ENCODE measurements at regions not wholly inside any gene's neighbourhood (a gene's known extent, or its start where the extent isn't known, plus 50 kb on each side); places are given as distances from the start of the nearest gene placed in this dataset.

GRCh38 chr11:134958870-134959269, 546.8 kb upstream of the B3GAT1 start:
- Histone ChIP-seq H3K4me2 (ENCODE audit: low read depth, low read length) (no peak overlapping the region), H3K4me1 (ENCODE audit: insufficient read depth, low read length) (no peaks in the 10 kb centered on the region), H4K20me1 (ENCODE audit: insufficient read depth, low read length) (no peaks in the 10 kb centered on the region), H3K79me2 (ENCODE audit: insufficient read depth, low read length) (no peaks in the 10 kb centered on the region), H3K27me3 (ENCODE audit: control insufficient read depth in 1 of 2, insufficient read depth in 2 of 2, low read length in 2 of 2) (peaks cover 0 to 6% of the 10 kb centered on the region in 2 experiments; a peak in 2 of 5 replicates), H3K4me3 (replicated peaks in 1 of 3; ENCODE audit: insufficient read depth in 1 of 3, low read depth in 2 of 3, low read length in 3 of 3) (no peak overlapping the region), H3K9ac (ENCODE audit: insufficient read depth, low read depth, low read length) (no peak overlapping the region), H3K27ac (ENCODE audit: extremely low read length, insufficient read depth, low read length) (no peak overlapping the region), H2AFZ (ENCODE audit: low read length) (no peak overlapping the region), H3K9me3 (ENCODE audit: low read length) (no peaks in the 10 kb centered on the region), H3K36me3 (replicated peaks in 1 of 2; ENCODE audit: control insufficient read depth in 1 of 2, insufficient read depth in 2 of 2, low read length in 2 of 2) (no peaks in the 10 kb centered on the region)
- ATAC-seq, result no peak
- in situ Hi-C loops (cut with HindIII; ENCODE audit: extremely low pct_ligation_motif_present, low pct_unique_long_range_greater_than_20kb), result no loop called here
- TF ChIP-seq, protein P1, sequence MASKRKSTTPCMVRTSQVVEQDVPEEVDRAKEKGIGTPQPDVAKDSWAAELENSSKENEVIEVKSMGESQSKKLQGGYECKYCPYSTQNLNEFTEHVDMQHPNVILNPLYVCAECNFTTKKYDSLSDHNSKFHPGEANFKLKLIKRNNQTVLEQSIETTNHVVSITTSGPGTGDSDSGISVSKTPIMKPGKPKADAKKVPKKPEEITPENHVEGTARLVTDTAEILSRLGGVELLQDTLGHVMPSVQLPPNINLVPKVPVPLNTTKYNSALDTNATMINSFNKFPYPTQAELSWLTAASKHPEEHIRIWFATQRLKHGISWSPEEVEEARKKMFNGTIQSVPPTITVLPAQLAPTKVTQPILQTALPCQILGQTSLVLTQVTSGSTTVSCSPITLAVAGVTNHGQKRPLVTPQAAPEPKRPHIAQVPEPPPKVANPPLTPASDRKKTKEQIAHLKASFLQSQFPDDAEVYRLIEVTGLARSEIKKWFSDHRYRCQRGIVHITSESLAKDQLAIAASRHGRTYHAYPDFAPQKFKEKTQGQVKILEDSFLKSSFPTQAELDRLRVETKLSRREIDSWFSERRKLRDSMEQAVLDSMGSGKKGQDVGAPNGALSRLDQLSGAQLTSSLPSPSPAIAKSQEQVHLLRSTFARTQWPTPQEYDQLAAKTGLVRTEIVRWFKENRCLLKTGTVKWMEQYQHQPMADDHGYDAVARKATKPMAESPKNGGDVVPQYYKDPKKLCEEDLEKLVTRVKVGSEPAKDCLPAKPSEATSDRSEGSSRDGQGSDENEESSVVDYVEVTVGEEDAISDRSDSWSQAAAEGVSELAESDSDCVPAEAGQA (IDR thresholded peaks at IDR 0.05; ENCODE audit: low read depth), result no peak
- TF ChIP-seq, protein P1 (CRISPR knock-in tag; IDR thresholded peaks at IDR 0.05; ENCODE audit: borderline replicate concordance), result no peak
- TF ChIP-seq, protein P2, sequence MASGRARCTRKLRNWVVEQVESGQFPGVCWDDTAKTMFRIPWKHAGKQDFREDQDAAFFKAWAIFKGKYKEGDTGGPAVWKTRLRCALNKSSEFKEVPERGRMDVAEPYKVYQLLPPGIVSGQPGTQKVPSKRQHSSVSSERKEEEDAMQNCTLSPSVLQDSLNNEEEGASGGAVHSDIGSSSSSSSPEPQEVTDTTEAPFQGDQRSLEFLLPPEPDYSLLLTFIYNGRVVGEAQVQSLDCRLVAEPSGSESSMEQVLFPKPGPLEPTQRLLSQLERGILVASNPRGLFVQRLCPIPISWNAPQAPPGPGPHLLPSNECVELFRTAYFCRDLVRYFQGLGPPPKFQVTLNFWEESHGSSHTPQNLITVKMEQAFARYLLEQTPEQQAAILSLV (CRISPR knock-in tag; IDR thresholded peaks at IDR 0.05; ENCODE audit: borderline replicate concordance), result no peak
- TF ChIP-seq, protein P3, sequence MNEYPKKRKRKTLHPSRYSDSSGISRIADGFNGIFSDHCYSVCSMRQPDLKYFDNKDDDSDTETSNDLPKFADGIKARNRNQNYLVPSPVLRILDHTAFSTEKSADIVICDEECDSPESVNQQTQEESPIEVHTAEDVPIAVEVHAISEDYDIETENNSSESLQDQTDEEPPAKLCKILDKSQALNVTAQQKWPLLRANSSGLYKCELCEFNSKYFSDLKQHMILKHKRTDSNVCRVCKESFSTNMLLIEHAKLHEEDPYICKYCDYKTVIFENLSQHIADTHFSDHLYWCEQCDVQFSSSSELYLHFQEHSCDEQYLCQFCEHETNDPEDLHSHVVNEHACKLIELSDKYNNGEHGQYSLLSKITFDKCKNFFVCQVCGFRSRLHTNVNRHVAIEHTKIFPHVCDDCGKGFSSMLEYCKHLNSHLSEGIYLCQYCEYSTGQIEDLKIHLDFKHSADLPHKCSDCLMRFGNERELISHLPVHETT (CRISPR knock-in tag; conservative IDR thresholded peaks at IDR 0.05), result no peak
- TF ChIP-seq ZNF589 (CRISPR knock-in tag; conservative IDR thresholded peaks at IDR 0.05), result no peak
- ChIA-PET CTCF (ENCODE audit: low intra/inter-chr PET ratio, low total read pairs) (no interaction called here), POLR2A (no interaction called here)
- WGBS (ENCODE audit: low lambda C conversion rate), result 55% methylated on average over 8 of the region's 8 CpGs
- FAIRE-seq, result no peak
- BruUV-seq (replicated peaks), result no TSS peak
- DNase-seq (ENCODE audit: low spot score), result no peak
- intact Hi-C loops (cut with micrococcal nuclease; ENCODE audit: unreplicated experiment), result no loop called here
